ENCODE measurements at regions not wholly inside any gene's neighbourhood (a gene's known extent, or its start where the extent isn't known, plus 50 kb on each side); places are given as distances from the start of the nearest gene placed in this dataset.

GRCh38 chr6:210778-211374 is 81.4 kb upstream of the DUSP22 start:
- TF ChIP-seq CTCF (IDR thresholded peaks at IDR 0.05; ENCODE audit: poor library complexity, severe bottlenecking): no peak
- TF ChIP-seq POLR2AphosphoS5 (IDR thresholded peaks at IDR 0.05): no peak
- no peak for TF ChIP-seq EZH2 (IDR thresholded peaks at IDR 0.05; ENCODE audit: borderline replicate concordance, insufficient read depth, low read length, poor library complexity, severe bottlenecking)

All from neural cell (in vitro differentiated cells).